HepG2 (cell line): ENCODE measurements at regions not wholly inside any gene's neighbourhood (a gene's known extent, or its start where the extent isn't known, plus 50 kb on each side); places are given as distances from the start of the nearest gene placed in this dataset.

Source experiments
- ATAC-seq: fragments of 200-7000 bp; cut with Tn5 transposase; 3 replicates; pipeline ENCODE4 v1.9.1; 2020; ENCODE audit warnings: mild to moderate bottlenecking, moderate library complexity
- BruUV-seq: library from RNA; stranded (reverse); fragments of 400-500 nt; replicated peaks from 2 replicates; lab custom pipeline; 2021; lab: Mats Ljungman, UMichigan
- CTCF ChIA-PET: fragments of 300-600 bp; formaldehyde crosslinking; extraction: SDS; loops from one replicate; lab custom pipeline; 2021; ENCODE audit warnings: low total read pairs, inconsistent platforms, low intra/inter-chr PET ratio; lab: Yijun Ruan, JAX
- POLR2A ChIA-PET: fragments of 350-600 bp; sonication (Branson Sonifier 250); formaldehyde crosslinking; loops from one replicate; lab custom pipeline; 2020; ENCODE audit warnings: antibody characterized with exemption, inconsistent platforms; lab: Yijun Ruan, JAX
- DNase-seq: peaks from one replicate; pipeline ENCODE4 v3.0.0-alpha.2; 2015; ENCODE audit warnings: low spot score
- FAIRE-seq: peaks from 3 replicates; lab custom pipeline; 2011; peaks lifted over from hg19 to GRCh38; lab: Jason Lieb, UNC
- H2AFZ ChIP-seq: one replicate; pipeline ENCODE4 v1.6.1; 2011; ENCODE audit warnings: low read length, inconsistent platforms
- H3K27ac ChIP-seq: fragments of 300-600 bp; 3 replicates; pipeline ENCODE4 v1.8.0; 2011; ENCODE audit warnings: mixed run types, mild to moderate bottlenecking, mixed read lengths, low read length, inconsistent platforms; ENCODE audit not compliant: insufficient read depth; ENCODE audit errors: extremely low read length
- H3K27me3 ChIP-seq, 2 experiments: fragments of 200-600 bp in 1 of 2; 2 replicates in 1 of 2; 3 replicates in 1 of 2; pipeline versions ENCODE4 v1.6.0 to v1.8.0; 2011; ENCODE audit warnings: low read length in 2 of 2, mild to moderate bottlenecking in 2 of 2, moderate library complexity in 2 of 2, inconsistent platforms in 1 of 2; ENCODE audit not compliant: insufficient read depth in 2 of 2, control insufficient read depth in 1 of 2
- H3K36me3 ChIP-seq, 2 experiments: fragments of 200-600 bp in 1 of 2; replicated peaks in 1 of 2; 2 replicates in 1 of 2; 3 replicates in 1 of 2; pipeline versions ENCODE4 v1.5.1 to v1.8.0; 2011; ENCODE audit warnings: low read length in 2 of 2, inconsistent platforms in 1 of 2; ENCODE audit not compliant: insufficient read depth in 2 of 2, control insufficient read depth in 1 of 2
- H3K4me1 ChIP-seq: 2 replicates; pipeline ENCODE4 v1.5.1; 2012; ENCODE audit warnings: low read length, inconsistent platforms; ENCODE audit not compliant: insufficient read depth
- H3K4me2 ChIP-seq: 2 replicates; pipeline ENCODE4 v1.6.0; 2011; ENCODE audit warnings: low read depth, low read length, inconsistent platforms
- H3K4me3 ChIP-seq, 3 experiments: fragments of 200-600 bp in 1 of 3; sonication (generic), shearing (Covaris generic) in 1 of 3; replicated peaks in 1 of 3; 2 replicates each; pipeline ENCODE4 v1.5.1; 2011 to 2016; ENCODE audit warnings: low read length in 3 of 3, inconsistent platforms in 2 of 3, low read depth in 2 of 3, mild to moderate bottlenecking in 2 of 3, control low read depth in 1 of 3, mixed read lengths in 1 of 3; ENCODE audit not compliant: insufficient read depth in 1 of 3
- H3K79me2 ChIP-seq: one replicate; pipeline ENCODE4 v1.6.1; 2011; ENCODE audit warnings: low read length, inconsistent platforms; ENCODE audit not compliant: insufficient read depth
- H3K9ac ChIP-seq: 2 replicates; pipeline ENCODE4 v1.6.0; 2011; ENCODE audit warnings: mild to moderate bottlenecking, low read depth, low read length, inconsistent platforms; ENCODE audit not compliant: insufficient read depth
- H3K9me3 ChIP-seq: 2 replicates; pipeline ENCODE4 v1.5.1; 2012; ENCODE audit warnings: mild to moderate bottlenecking, low read length
- H4K20me1 ChIP-seq: 2 replicates; pipeline ENCODE4 v1.6.0; 2011; ENCODE audit warnings: inconsistent platforms, mild to moderate bottlenecking, low read length, moderate library complexity; ENCODE audit not compliant: insufficient read depth
- CCAR2 ChIP-seq: fragments of 200-400 bp; formaldehyde crosslinking; optimal IDR thresholded peaks from 2 replicates; pipeline ENCODE3; 2018; ENCODE audit warnings: low read depth, mild to moderate bottlenecking, low read length, moderate library complexity
- DMTF1 ChIP-seq: sonication (generic); formaldehyde crosslinking; IDR thresholded peaks from 2 replicates; pipeline ENCODE4 v1.4.0; 2020; ENCODE audit warnings: mild to moderate bottlenecking, missing genetic modification reagents
- HNRNPUL1 ChIP-seq: fragments of 200-400 bp; formaldehyde crosslinking; IDR thresholded peaks from 2 replicates; pipeline ENCODE4 v1.6.1; 2017; ENCODE audit warnings: low read depth, mild to moderate bottlenecking, low read length, moderate library complexity
- KDM5B ChIP-seq: sonication (generic); formaldehyde crosslinking; IDR thresholded peaks from 2 replicates; pipeline ENCODE4 v1.4.0; 2020; ENCODE audit warnings: missing genetic modification reagents, mild to moderate bottlenecking, borderline replicate concordance
- KLF9 ChIP-seq: IDR thresholded peaks from 2 replicates; pipeline ENCODE4 v1.6.1; 2016; ENCODE audit warnings: low read depth
- MTERF4 ChIP-seq: sonication (generic); formaldehyde crosslinking; IDR thresholded peaks from 2 replicates; pipeline ENCODE4 v1.8.0; 2023; ENCODE audit warnings: mild to moderate bottlenecking, missing genetic modification reagents
- PATZ1 ChIP-seq: sonication (generic); formaldehyde crosslinking; IDR thresholded peaks from 2 replicates; pipeline ENCODE4 v1.4.0; 2020; ENCODE audit warnings: missing genetic modification reagents
- ZBTB10 ChIP-seq: sonication (generic); formaldehyde crosslinking; IDR thresholded peaks from 2 replicates; pipeline ENCODE4 v1.4.0; 2020; ENCODE audit warnings: missing genetic modification reagents, borderline replicate concordance
- ZBTB38 ChIP-seq: sonication (generic); formaldehyde crosslinking; IDR thresholded peaks from 2 replicates; pipeline ENCODE4 v1.5.1; 2020; ENCODE audit warnings: mild to moderate bottlenecking, missing genetic modification reagents
- ZKSCAN8 ChIP-seq: IDR thresholded peaks from 2 replicates; pipeline ENCODE4 v1.6.1; 2016; ENCODE audit warnings: borderline replicate concordance, missing genetic modification reagents, missing compliant biosample characterization
- ZNF264 ChIP-seq: sonication (generic); formaldehyde crosslinking; IDR thresholded peaks from 2 replicates; pipeline ENCODE4 v1.4.0; 2020; ENCODE audit warnings: missing genetic modification reagents
- WGBS: methylation state at CpG from one replicate; pipeline ENCODE4 v1.1.6; 2017; ENCODE audit warnings: low lambda C conversion rate; 5-methylcytosine and 5-hydroxymethylcytosine counted together
- in situ Hi-C: cut with HindIII; loops from 2 replicates; pipeline ENCODE4 v1.10.0; 2017; ENCODE audit warnings: low pct_unique_long_range_greater_than_20kb; ENCODE audit not compliant: extremely low pct_ligation_motif_present
- intact Hi-C: fragments of 100-400 bp; cut with micrococcal nuclease; formaldehyde crosslinking; loops from one replicate; pipeline ENCODE4 v1.10.0; 2022; ENCODE audit not compliant: unreplicated experiment

- Histone ChIP-seq H3K9me3 (peaks cover 11% of the 10 kb centered on the region; the same call in 1 of the 2 replicates), H3K79me2 (no peaks in the 10 kb centered on the region), H3K27me3 (no peaks in the 10 kb centered on the region), H3K9ac (no peak overlapping the region), H4K20me1 (no peaks in the 10 kb centered on the region), H3K4me2 (no peak overlapping the region), H2AFZ (no peak overlapping the region), H3K4me3 (no peak overlapping the region), H3K36me3 (no peaks in the 10 kb centered on the region), H3K4me1 (no peaks in the 10 kb centered on the region), H3K27ac (no peak overlapping the region)
- TF ChIP-seq ZBTB38 (CRISPR knock-in tag) (no peak), ZNF264 (CRISPR knock-in tag) (no peak), KDM5B (CRISPR knock-in tag) (no peak), PATZ1 (CRISPR knock-in tag) (no peak), MTERF4 (CRISPR knock-in tag) (no peak), DMTF1 (CRISPR knock-in tag) (no peak), KLF9 (no peak), HNRNPUL1 (no peak), ZBTB10 (no peak), ZKSCAN8 (no peak), CCAR2 (no peak)
- WGBS, result 0% methylated on average over 1 of the region's 1 CpG
- BruUV-seq, result no TSS peak
- ATAC-seq, result no peak
- ChIA-PET CTCF (no interaction called here), POLR2A (no interaction called here)
- FAIRE-seq, result no peak
- in situ Hi-C loops, result no loop called here
- DNase-seq, result no peak
- intact Hi-C loops, result loop anchor here (5.0 kb wide), 1 partner anchor 366 kb away; no protein-coding TSS in a partner anchor
These were observed 434.9 kb upstream of the ST6GAL2 start for GRCh38 chr2:107320881-107321280.
